ENCODE measurements at regions not wholly inside any gene's neighbourhood (a gene's known extent, or its start where the extent isn't known, plus 50 kb on each side); places are given as distances from the start of the nearest gene placed in this dataset.

DNA sequence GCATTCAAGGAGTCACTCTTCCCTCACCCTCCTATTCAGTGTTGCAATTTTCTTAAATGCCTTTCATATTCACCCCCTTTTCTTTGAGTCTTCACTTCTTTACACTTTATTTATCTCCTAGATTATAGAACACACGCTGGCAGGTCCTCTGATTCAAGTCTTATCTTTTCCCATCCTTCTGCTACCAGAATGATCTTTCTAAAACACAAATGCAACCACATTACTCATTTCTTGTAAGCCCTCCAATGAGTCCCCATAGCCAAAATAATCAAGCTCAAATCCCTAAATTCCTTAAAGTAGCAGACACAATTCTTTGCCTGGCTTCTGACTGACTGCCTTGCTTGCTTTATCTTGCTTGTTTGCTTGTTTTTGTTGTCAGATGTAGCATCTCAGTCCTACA is 920.0 kb downstream of the TFAP2A start:
- 44 to 55% (median 49%) methylated on average over 1 of the region's 1 CpG for WGBS, 5 donors
- no peak for TF ChIP-seq POLR2A (IDR thresholded peaks at IDR 0.05)
- TF ChIP-seq, protein P1, sequence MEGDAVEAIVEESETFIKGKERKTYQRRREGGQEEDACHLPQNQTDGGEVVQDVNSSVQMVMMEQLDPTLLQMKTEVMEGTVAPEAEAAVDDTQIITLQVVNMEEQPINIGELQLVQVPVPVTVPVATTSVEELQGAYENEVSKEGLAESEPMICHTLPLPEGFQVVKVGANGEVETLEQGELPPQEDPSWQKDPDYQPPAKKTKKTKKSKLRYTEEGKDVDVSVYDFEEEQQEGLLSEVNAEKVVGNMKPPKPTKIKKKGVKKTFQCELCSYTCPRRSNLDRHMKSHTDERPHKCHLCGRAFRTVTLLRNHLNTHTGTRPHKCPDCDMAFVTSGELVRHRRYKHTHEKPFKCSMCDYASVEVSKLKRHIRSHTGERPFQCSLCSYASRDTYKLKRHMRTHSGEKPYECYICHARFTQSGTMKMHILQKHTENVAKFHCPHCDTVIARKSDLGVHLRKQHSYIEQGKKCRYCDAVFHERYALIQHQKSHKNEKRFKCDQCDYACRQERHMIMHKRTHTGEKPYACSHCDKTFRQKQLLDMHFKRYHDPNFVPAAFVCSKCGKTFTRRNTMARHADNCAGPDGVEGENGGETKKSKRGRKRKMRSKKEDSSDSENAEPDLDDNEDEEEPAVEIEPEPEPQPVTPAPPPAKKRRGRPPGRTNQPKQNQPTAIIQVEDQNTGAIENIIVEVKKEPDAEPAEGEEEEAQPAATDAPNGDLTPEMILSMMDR (IDR thresholded peaks at IDR 0.05 in 8 of 11, conservative IDR thresholded peaks at IDR 0.05 in 3 of 11), result no peak
- intact Hi-C loops (cut with DNase I; ENCODE audit: low total_unique reads), result no loop called here

DNA sequence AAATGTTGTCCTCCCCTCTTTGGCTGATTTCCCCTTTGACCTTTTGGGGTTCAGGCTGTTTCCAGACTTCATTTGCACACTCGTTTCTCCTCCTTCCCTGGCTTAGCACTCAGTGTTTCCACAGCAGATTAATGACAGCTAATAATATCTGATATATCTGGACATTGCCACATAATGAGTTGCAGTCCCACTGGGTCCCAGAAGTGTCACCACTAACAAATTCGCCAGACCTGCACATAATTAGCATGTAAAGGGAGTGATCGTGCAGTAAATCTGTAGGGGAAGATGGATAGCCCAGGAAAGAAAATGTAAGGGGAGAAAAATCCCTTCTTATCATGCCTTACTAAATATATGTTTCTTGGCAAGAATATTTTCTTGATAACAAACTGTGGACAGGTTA is 922.1 kb downstream of the TFAP2A start:
- Histone ChIP-seq H3K27ac (no peak overlapping the region), H3K4me3 (no peak overlapping the region), H3K36me3 (no peaks in the 10 kb centered on the region), H3K27me3 (replicated peaks in 1 of 7) (no peaks in the 10 kb centered on the region), H3K9me3 (peaks cover 0 to 16% (median 2%) of the 10 kb centered on the region in 8 donors), H3K4me1 (no peaks in the 10 kb centered on the region)
- 40 to 57% (median 48%) methylated on average over 3 of the region's 3 CpGs for WGBS, 5 donors
- no peak for TF ChIP-seq POLR2A (IDR thresholded peaks at IDR 0.05)
- TF ChIP-seq, protein P1 (IDR thresholded peaks at IDR 0.05 in 8 of 11, conservative IDR thresholded peaks at IDR 0.05 in 3 of 11), result no peak
- no peak for TF ChIP-seq POLR2AphosphoS5 (IDR thresholded peaks at IDR 0.05)
- no peak for DNase-seq
- intact Hi-C loops (cut with DNase I; ENCODE audit: low total_unique reads), result no loop called here

More for the DNA sequence above, 920.0 kb downstream of the TFAP2A start:
- no peak overlapping the region for H3K27ac ChIP-seq
- DNase-seq, result no peak
- H3K4me3 ChIP-seq, result no peak overlapping the region
- H3K27me3 ChIP-seq (replicated peaks in 1 of 7), result no peaks in the 10 kb centered on the region
- H3K4me1 ChIP-seq, result no peaks in the 10 kb centered on the region
- peaks cover 0 to 18% (median 2%) of the 10 kb centered on the region in 8 donors for H3K9me3 ChIP-seq
- H3K36me3 ChIP-seq, result no peaks in the 10 kb centered on the region

DNA sequence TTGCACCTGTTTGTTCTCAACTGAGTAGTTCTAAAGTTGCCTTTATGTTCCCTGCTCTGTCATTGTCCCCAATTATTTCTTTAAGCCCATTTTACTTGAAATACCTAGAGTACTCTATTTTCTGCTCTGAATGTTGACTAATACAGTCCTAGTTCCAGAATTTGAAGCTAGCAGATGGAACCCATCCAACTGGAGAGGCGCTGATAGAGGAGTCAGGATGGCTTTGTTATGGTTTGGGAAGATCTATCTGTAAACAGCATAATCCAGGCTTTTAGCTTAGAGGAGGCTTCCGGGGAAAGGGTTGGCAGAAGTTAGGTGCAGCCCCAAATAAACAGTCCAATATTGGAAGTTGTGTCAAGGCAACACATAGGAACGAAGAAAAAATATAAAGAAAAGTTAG is 927.7 kb downstream of the TFAP2A start:
- H3K4me3 ChIP-seq, result no peak overlapping the region
- 49 to 83% (median 72%) methylated on average over 3 of the region's 3 CpGs for WGBS, 5 donors
- H3K27ac ChIP-seq, result no peak overlapping the region
- no peaks in the 10 kb centered on the region for H3K27me3 ChIP-seq (replicated peaks in 1 of 7)
- no peaks in the 10 kb centered on the region for H3K9me3 ChIP-seq
- TF ChIP-seq POLR2A (IDR thresholded peaks at IDR 0.05), result no peak
- no peak for TF ChIP-seq POLR2AphosphoS5 (IDR thresholded peaks at IDR 0.05)
- TF ChIP-seq, protein P1 (IDR thresholded peaks at IDR 0.05 in 8 of 11, conservative IDR thresholded peaks at IDR 0.05 in 3 of 11), result no peak
- DNase-seq, result no peak
- intact Hi-C loops (cut with DNase I; ENCODE audit: low total_unique reads), result no loop called here
- no peaks in the 10 kb centered on the region for H3K36me3 ChIP-seq
- no peaks in the 10 kb centered on the region for H3K4me1 ChIP-seq

DNA sequence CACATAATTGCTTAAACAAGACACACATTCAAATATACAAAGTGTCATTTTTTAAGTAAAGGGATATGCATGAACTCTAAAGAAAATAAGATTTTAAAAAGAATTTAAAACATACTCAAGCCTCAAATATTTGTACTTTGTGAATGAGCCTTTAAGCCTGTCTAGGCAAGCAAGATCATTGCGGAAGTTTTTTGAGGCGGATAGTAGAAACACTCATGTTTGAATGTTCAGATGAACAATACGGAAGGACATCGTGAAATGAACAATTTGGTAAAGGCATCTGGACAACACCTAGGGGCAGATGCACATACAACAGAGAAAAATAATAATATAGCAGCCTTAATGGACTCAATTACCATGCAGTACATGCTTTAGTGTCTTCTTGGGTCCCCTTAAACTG is 928.9 kb downstream of the TFAP2A start:
- intact Hi-C loops (cut with DNase I; ENCODE audit: low total_unique reads), result no loop called here
- no peak for TF ChIP-seq POLR2A (IDR thresholded peaks at IDR 0.05)
- TF ChIP-seq, protein P1 (IDR thresholded peaks at IDR 0.05 in 8 of 11, conservative IDR thresholded peaks at IDR 0.05 in 3 of 11), result no peak
- TF ChIP-seq POLR2AphosphoS5 (IDR thresholded peaks at IDR 0.05), result no peak
- no peak overlapping the region for H3K27ac ChIP-seq
- H3K9me3 ChIP-seq, result no peaks in the 10 kb centered on the region
- no peaks in the 10 kb centered on the region for H3K27me3 ChIP-seq (replicated peaks in 1 of 7)
- H3K4me3 ChIP-seq, result no peak overlapping the region
- no peaks in the 10 kb centered on the region for H3K4me1 ChIP-seq
- WGBS, 5 donors, result 76 to 97% (median 92%) methylated on average over 4 of the region's 4 CpGs
- H3K36me3 ChIP-seq, result no peaks in the 10 kb centered on the region
- no peak for DNase-seq

All from spleen (tissue), 11 donors.